HL-60 (cell line): ENCODE measurements at regions not wholly inside any gene's neighbourhood (a gene's known extent, or its start where the extent isn't known, plus 50 kb on each side); places are given as distances from the start of the nearest gene placed in this dataset.
"Not testable (repeated sequence)": the region's sequence is repeated elsewhere in the genome, so short reads cannot be mapped to it uniquely, and the experiment has no call there.

Source experiments
- DNase-seq, 2 experiments: peaks; one replicate each; pipeline ENCODE4 v3.0.0-alpha.2; 2010 to 2020; ENCODE audit warnings: low read depth in 1 of 2, low spot score in 1 of 2
- H3K27ac ChIP-seq: fragments of 250-450 bp; sonication (Bioruptor Pico); replicated peaks from 2 replicates; pipeline ENCODE4 v1.5.1; 2020; ENCODE audit warnings: mild to moderate bottlenecking, moderate library complexity
- H3K27me3 ChIP-seq: fragments of 250-450 bp; sonication (Bioruptor Pico); 2 replicates; pipeline ENCODE4 v1.5.1; 2021; ENCODE audit warnings: mild to moderate bottlenecking, moderate library complexity; ENCODE audit not compliant: insufficient read depth, poor library complexity, severe bottlenecking
- H3K4me3 ChIP-seq: replicated peaks from 2 replicates; pipeline ENCODE4 v1.5.1; 2011; ENCODE audit warnings: mild to moderate bottlenecking, control low read depth, low read length; ENCODE audit not compliant: insufficient read depth
- CTCF ChIP-seq: IDR thresholded peaks from one replicate; pipeline ENCODE4 v1.5.1; 2011; ENCODE audit warnings: low read length, control low read depth, inconsistent platforms; ENCODE audit not compliant: insufficient read depth
- GABPA ChIP-seq: IDR thresholded peaks from 2 replicates; pipeline ENCODE4 v1.6.1; 2012; ENCODE audit warnings: low read depth
- POLR2AphosphoS5 ChIP-seq: IDR thresholded peaks from 2 replicates; pipeline ENCODE4 v1.6.1; 2012; ENCODE audit warnings: low read depth
- REST ChIP-seq: IDR thresholded peaks from 2 replicates; pipeline ENCODE4 v1.6.1; 2012; ENCODE audit warnings: low read depth; ENCODE audit not compliant: insufficient replicate concordance
- SPI1 ChIP-seq: IDR thresholded peaks from 2 replicates; pipeline ENCODE4 v1.6.1; 2012; ENCODE audit warnings: low read depth, mild to moderate bottlenecking, borderline replicate concordance

- no peak for DNase-seq
- TF ChIP-seq GABPA (no peak), POLR2AphosphoS5 (no peak), SPI1 (no peak), CTCF (no peak), REST (no peak)
- no peak overlapping the region for H3K27ac ChIP-seq
- H3K27me3 ChIP-seq: no peaks in the 10 kb centered on the region
- H3K4me3 ChIP-seq: no peak overlapping the region
Observed at GRCh38 chr12:67107235-67107634, 161.9 kb upstream of the CAND1 start.

- TF ChIP-seq CTCF: no peak
- no peak for TF ChIP-seq POLR2AphosphoS5
- no peak for TF ChIP-seq GABPA
- no peak for TF ChIP-seq REST
- TF ChIP-seq SPI1: no peak
- H3K4me3 ChIP-seq: no peak overlapping the region
- H3K27me3 ChIP-seq: no peaks in the 10 kb centered on the region
- H3K27ac ChIP-seq: no peak overlapping the region
- no peak for DNase-seq
Observed at GRCh38 chr12:67107751-67108269, 161.3 kb upstream of the CAND1 start.

GRCh38 chr12:67110345-67110744 is 158.8 kb upstream of the CAND1 start:
- H3K4me3 ChIP-seq, DNase-seq, H3K27ac ChIP-seq, H3K27me3 ChIP-seq: not testable (repeated sequence)

- Histone ChIP-seq H3K27me3 (no peaks in the 10 kb centered on the region), H3K27ac (no peak overlapping the region), H3K4me3 (no peak overlapping the region)
- DNase-seq: no peak
- TF ChIP-seq SPI1 (no peak), REST (no peak), GABPA (no peak), CTCF (no peak), POLR2AphosphoS5 (no peak)
Observed at GRCh38 chr12:67111182-67111581, 158.0 kb upstream of the CAND1 start.
